ENCODE measurements at regions not wholly inside any gene's neighbourhood (a gene's known extent, or its start where the extent isn't known, plus 50 kb on each side); places are given as distances from the start of the nearest gene placed in this dataset.

- Histone ChIP-seq H3K27me3 (ENCODE audit: control insufficient read depth, insufficient read depth, low read length) (no peaks in the 10 kb centered on the region), H3K36me3 (replicated peaks; ENCODE audit: control insufficient read depth, insufficient read depth, low read length) (no peaks in the 10 kb centered on the region), H3K4me3 (ENCODE audit: insufficient read depth, low read depth, low read length) (no peak overlapping the region)
- DNase-seq = no peak
Observed at GRCh38 chr2:145332210-145332898, 812.4 kb upstream of the ZEB2 start.

- DNase-seq = no peak
- H3K4me3 ChIP-seq (ENCODE audit: insufficient read depth, low read depth, low read length) = no peak overlapping the region
- no peaks in the 10 kb centered on the region for H3K27me3 ChIP-seq (ENCODE audit: control insufficient read depth, insufficient read depth, low read length)
- H3K36me3 ChIP-seq (replicated peaks; ENCODE audit: control insufficient read depth, insufficient read depth, low read length) = no peaks in the 10 kb centered on the region
Observed at GRCh38 chr2:145329971-145330370, 810.1 kb upstream of the ZEB2 start.

- Histone ChIP-seq H3K4me3 (ENCODE audit: insufficient read depth, low read depth, low read length) (no peak overlapping the region), H3K27me3 (ENCODE audit: control insufficient read depth, insufficient read depth, low read length) (no peaks in the 10 kb centered on the region), H3K36me3 (replicated peaks; ENCODE audit: control insufficient read depth, insufficient read depth, low read length) (no peaks in the 10 kb centered on the region)
- no peak for DNase-seq
Observed at GRCh38 chr2:145325485-145325884, 805.6 kb upstream of the ZEB2 start.

GRCh38 chr2:145324748-145325147 lies 804.8 kb upstream of the ZEB2 start:
- no peaks in the 10 kb centered on the region for H3K27me3 ChIP-seq (ENCODE audit: control insufficient read depth, insufficient read depth, low read length)
- no peak for DNase-seq
- no peak overlapping the region for H3K4me3 ChIP-seq (ENCODE audit: insufficient read depth, low read depth, low read length)
- H3K36me3 ChIP-seq (replicated peaks; ENCODE audit: control insufficient read depth, insufficient read depth, low read length) = no peaks in the 10 kb centered on the region

- no peaks in the 10 kb centered on the region for H3K27me3 ChIP-seq (ENCODE audit: control insufficient read depth, insufficient read depth, low read length)
- DNase-seq = no peak
- H3K4me3 ChIP-seq (ENCODE audit: insufficient read depth, low read depth, low read length) = no peak overlapping the region
- H3K36me3 ChIP-seq (replicated peaks; ENCODE audit: control insufficient read depth, insufficient read depth, low read length) = no peaks in the 10 kb centered on the region
Observed at GRCh38 chr2:145323512-145323911, 803.6 kb upstream of the ZEB2 start.

GRCh38 chr2:145321344-145321743 lies 801.4 kb upstream of the ZEB2 start:
- Histone ChIP-seq H3K36me3 (replicated peaks; ENCODE audit: control insufficient read depth, insufficient read depth, low read length) (no peaks in the 10 kb centered on the region), H3K27me3 (ENCODE audit: control insufficient read depth, insufficient read depth, low read length) (no peaks in the 10 kb centered on the region), H3K4me3 (ENCODE audit: insufficient read depth, low read depth, low read length) (no peak overlapping the region)
- DNase-seq = no peak

GRCh38 chr2:145316496-145316895 lies 796.6 kb upstream of the ZEB2 start:
- Histone ChIP-seq H3K36me3 (replicated peaks; ENCODE audit: control insufficient read depth, insufficient read depth, low read length) (no peaks in the 10 kb centered on the region), H3K27me3 (ENCODE audit: control insufficient read depth, insufficient read depth, low read length) (no peaks in the 10 kb centered on the region), H3K4me3 (ENCODE audit: insufficient read depth, low read depth, low read length) (no peak overlapping the region)
- DNase-seq = no peak

- H3K4me3 ChIP-seq (ENCODE audit: insufficient read depth, low read depth, low read length) = no peak overlapping the region
- DNase-seq = no peak
- H3K27me3 ChIP-seq (ENCODE audit: control insufficient read depth, insufficient read depth, low read length) = no peaks in the 10 kb centered on the region
- no peaks in the 10 kb centered on the region for H3K36me3 ChIP-seq (replicated peaks; ENCODE audit: control insufficient read depth, insufficient read depth, low read length)
Observed at GRCh38 chr2:145315053-145315452, 795.1 kb upstream of the ZEB2 start.

GRCh38 chr2:145314119-145314633 lies 794.3 kb upstream of the ZEB2 start:
- no peak for DNase-seq
- H3K27me3 ChIP-seq (ENCODE audit: control insufficient read depth, insufficient read depth, low read length) = no peaks in the 10 kb centered on the region
- no peak overlapping the region for H3K4me3 ChIP-seq (ENCODE audit: insufficient read depth, low read depth, low read length)
- H3K36me3 ChIP-seq (replicated peaks; ENCODE audit: control insufficient read depth, insufficient read depth, low read length) = no peaks in the 10 kb centered on the region

- Histone ChIP-seq H3K36me3 (replicated peaks; ENCODE audit: control insufficient read depth, insufficient read depth, low read length) (no peaks in the 10 kb centered on the region), H3K4me3 (ENCODE audit: insufficient read depth, low read depth, low read length) (no peak overlapping the region), H3K27me3 (ENCODE audit: control insufficient read depth, insufficient read depth, low read length) (no peaks in the 10 kb centered on the region)
- DNase-seq = no peak
Observed at GRCh38 chr2:145305889-145306288, 786.0 kb upstream of the ZEB2 start.

GRCh38 chr2:145304501-145304900 lies 784.6 kb upstream of the ZEB2 start:
- no peak for DNase-seq
- Histone ChIP-seq H3K27me3 (ENCODE audit: control insufficient read depth, insufficient read depth, low read length) (no peaks in the 10 kb centered on the region), H3K4me3 (ENCODE audit: insufficient read depth, low read depth, low read length) (no peak overlapping the region), H3K36me3 (replicated peaks; ENCODE audit: control insufficient read depth, insufficient read depth, low read length) (no peaks in the 10 kb centered on the region)

- Histone ChIP-seq H3K4me3 (ENCODE audit: insufficient read depth, low read depth, low read length) (no peak overlapping the region), H3K27me3 (ENCODE audit: control insufficient read depth, insufficient read depth, low read length) (no peaks in the 10 kb centered on the region), H3K36me3 (replicated peaks; ENCODE audit: control insufficient read depth, insufficient read depth, low read length) (no peaks in the 10 kb centered on the region)
- DNase-seq = no peak
Observed at GRCh38 chr2:145303536-145303935, 783.6 kb upstream of the ZEB2 start.

- Histone ChIP-seq H3K36me3 (replicated peaks; ENCODE audit: control insufficient read depth, insufficient read depth, low read length) (no peaks in the 10 kb centered on the region), H3K27me3 (ENCODE audit: control insufficient read depth, insufficient read depth, low read length) (no peaks in the 10 kb centered on the region), H3K4me3 (ENCODE audit: insufficient read depth, low read depth, low read length) (no peak overlapping the region)
- no peak for DNase-seq
Observed at GRCh38 chr2:145302886-145303285, 783.0 kb upstream of the ZEB2 start.

GRCh38 chr2:145302451-145302850 lies 782.5 kb upstream of the ZEB2 start:
- H3K36me3 ChIP-seq (replicated peaks; ENCODE audit: control insufficient read depth, insufficient read depth, low read length) = no peaks in the 10 kb centered on the region
- no peak overlapping the region for H3K4me3 ChIP-seq (ENCODE audit: insufficient read depth, low read depth, low read length)
- no peaks in the 10 kb centered on the region for H3K27me3 ChIP-seq (ENCODE audit: control insufficient read depth, insufficient read depth, low read length)
- no peak for DNase-seq

GRCh38 chr2:145299368-145299767 lies 779.4 kb upstream of the ZEB2 start:
- no peaks in the 10 kb centered on the region for H3K36me3 ChIP-seq (replicated peaks; ENCODE audit: control insufficient read depth, insufficient read depth, low read length)
- H3K4me3 ChIP-seq (ENCODE audit: insufficient read depth, low read depth, low read length) = no peak overlapping the region
- no peaks in the 10 kb centered on the region for H3K27me3 ChIP-seq (ENCODE audit: control insufficient read depth, insufficient read depth, low read length)
- no peak for DNase-seq

- no peak for DNase-seq
- Histone ChIP-seq H3K36me3 (replicated peaks; ENCODE audit: control insufficient read depth, insufficient read depth, low read length) (no peaks in the 10 kb centered on the region), H3K4me3 (ENCODE audit: insufficient read depth, low read depth, low read length) (no peak overlapping the region), H3K27me3 (ENCODE audit: control insufficient read depth, insufficient read depth, low read length) (no peaks in the 10 kb centered on the region)
Observed at GRCh38 chr2:145292166-145292565, 772.2 kb upstream of the ZEB2 start.

Data from H7 (cell line).